CD1c-positive myeloid dendritic cell (primary cell): ENCODE measurements at regions not wholly inside any gene's neighbourhood (a gene's known extent, or its start where the extent isn't known, plus 50 kb on each side); places are given as distances from the start of the nearest gene placed in this dataset.
"Not testable (repeated sequence)": the region's sequence is repeated elsewhere in the genome, so short reads cannot be mapped to it uniquely, and the experiment has no call there.

Experiments used
- DNase-seq: peaks from one replicate; pipeline ENCODE4 v3.0.0-alpha.2; 2016; ENCODE audit errors: extremely low spot score

GRCh38 chr18:65162086-65162485, 588.7 kb upstream of the CDH7 start:
- DNase-seq: not testable (repeated sequence)

GRCh38 chr18:65146482-65147021, 604.3 kb upstream of the CDH7 start:
- no peak for DNase-seq

DNA sequence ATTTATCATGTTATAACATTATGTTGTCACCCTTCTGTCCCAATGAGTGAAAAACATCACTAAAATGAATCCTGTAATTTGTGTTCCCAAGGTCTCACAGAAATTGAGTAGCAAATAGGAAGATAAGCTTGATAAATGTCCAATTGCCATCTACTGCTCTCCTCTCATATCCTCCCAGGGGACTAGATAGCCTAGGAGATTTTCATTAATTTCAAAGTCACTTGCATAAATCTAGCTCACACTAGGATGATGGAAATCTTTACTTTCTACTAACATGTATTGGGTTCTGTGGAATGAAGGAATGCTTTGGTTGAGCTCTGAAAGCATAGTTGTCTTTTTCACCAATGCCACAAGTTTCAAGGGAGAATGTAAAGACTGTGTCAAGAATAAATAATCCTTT, 605.5 kb upstream of the CDH7 start:
- no peak for DNase-seq

GRCh38 chr18:65133610-65134009, 617.2 kb upstream of the CDH7 start:
- no peak for DNase-seq

GRCh38 chr18:65124633-65125032, 626.2 kb upstream of the CDH7 start:
- DNase-seq: no peak

DNA sequence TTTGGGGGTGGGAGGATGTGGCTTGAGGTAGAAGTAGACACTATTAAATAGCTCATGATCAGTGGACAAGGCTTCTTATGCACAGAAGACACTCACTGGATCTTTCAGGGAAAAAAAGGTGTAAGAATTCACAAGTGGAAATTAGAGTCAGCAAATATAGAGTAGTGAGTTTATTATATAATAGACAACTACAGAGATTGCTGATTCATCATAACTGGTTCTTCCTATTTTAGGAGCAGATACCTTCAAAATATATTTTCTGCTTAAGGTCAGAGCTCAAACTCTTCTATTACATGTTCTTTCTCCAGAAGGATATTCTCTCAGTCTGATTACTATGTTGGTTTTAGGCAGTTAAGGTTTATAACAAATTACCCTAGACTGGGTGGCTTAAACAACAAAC, 646.9 kb upstream of the CDH7 start:
- no peak for DNase-seq

DNA sequence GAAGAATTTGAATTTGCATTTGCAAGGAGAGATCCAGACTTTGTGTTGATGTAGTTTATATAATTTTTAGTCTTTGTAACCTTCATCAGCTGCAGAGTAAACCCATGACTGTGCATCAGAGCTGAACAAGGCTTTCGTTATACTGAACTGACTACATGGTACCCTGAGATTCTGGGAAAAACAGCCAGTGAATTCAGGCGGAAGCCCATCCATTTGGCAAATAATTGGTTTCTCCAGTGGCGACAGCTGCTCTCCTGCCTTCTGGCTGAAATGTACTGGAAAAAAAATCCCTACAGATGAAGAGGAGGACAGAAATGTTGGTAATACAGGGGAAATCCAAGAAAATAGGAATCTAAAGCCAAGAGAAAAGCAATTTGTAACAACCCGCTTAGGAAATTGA, 657.5 kb upstream of the CDH7 start:
- DNase-seq: no peak

GRCh38 chr18:65091744-65092329, 659.0 kb upstream of the CDH7 start:
- DNase-seq: peak; percentile 9

- no peak for DNase-seq
Measured at GRCh38 chr18:65082907-65083306, 667.9 kb upstream of the CDH7 start.

- DNase-seq: no peak
Measured at GRCh38 chr18:65081786-65082185, 669.0 kb upstream of the CDH7 start.

GRCh38 chr18:65073060-65073550, 677.7 kb upstream of the CDH7 start:
- no peak for DNase-seq

- DNase-seq: no peak
Measured at GRCh38 chr18:65057439-65058083, 693.3 kb upstream of the CDH7 start.

- no peak for DNase-seq
Measured at GRCh38 chr18:65056575-65056974, 694.2 kb upstream of the CDH7 start.

GRCh38 chr18:65049586-65049985, 701.2 kb upstream of the CDH7 start:
- no peak for DNase-seq

DNA sequence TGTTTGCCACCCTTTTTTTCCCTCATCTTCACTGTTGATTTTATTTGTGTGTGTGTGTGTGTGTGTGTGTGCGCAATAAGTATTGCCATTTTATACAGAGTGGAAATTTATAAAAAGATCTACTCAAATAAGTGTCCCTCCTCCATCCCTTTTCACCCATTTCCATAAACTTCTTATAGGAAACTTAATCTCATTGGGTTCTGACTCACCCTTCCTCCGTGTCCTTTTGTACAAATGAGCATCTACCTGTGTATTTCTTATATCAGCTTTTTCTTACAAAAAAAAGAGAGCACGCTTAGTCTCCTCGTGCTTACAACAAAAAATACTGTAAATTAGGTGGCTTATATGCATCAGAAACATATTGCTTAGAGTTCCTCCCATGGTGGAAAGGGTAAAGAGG, 711.2 kb upstream of the CDH7 start:
- DNase-seq: no peak

DNA sequence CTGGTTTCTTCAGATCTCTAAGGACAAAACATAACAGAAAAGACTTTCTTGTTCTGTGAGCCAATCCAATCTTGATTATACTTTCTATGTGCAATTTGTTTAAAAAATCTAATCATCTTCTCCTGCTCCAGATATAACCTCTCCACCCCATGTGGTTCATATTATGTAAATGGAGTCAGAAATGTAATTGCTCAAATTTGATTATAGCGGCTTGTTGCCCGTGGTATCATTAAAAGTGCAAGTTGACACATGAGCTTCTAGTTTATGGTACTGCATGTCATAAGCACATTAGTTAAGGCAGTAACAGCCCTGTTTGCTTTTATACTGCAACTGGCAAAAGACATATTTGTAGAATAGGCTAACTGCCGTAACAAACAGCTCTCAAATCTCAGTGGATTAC, 715.1 kb upstream of the CDH7 start:
- no peak for DNase-seq

DNA sequence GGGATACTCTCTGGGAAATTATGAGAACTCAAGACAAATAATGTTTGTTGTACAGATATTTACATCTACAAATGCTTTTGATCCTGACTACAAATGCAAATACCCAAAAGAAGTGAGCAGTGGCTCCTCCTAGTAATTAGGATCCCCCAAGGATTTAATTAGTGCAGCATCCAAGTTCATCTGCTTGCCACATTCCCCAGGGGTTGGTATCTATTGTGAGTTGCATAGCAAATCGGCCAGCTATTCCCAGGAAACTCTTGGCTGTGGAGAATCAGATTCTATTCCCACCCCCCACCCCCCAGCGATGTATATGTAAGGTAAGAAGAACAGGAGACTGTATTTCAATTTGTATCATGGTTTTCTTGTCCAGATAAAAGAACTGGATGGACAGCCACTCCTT, 725.1 kb upstream of the CDH7 start:
- DNase-seq: no peak

- DNase-seq: no peak
Measured at GRCh38 chr18:65021021-65021420, 729.8 kb upstream of the CDH7 start.

DNA sequence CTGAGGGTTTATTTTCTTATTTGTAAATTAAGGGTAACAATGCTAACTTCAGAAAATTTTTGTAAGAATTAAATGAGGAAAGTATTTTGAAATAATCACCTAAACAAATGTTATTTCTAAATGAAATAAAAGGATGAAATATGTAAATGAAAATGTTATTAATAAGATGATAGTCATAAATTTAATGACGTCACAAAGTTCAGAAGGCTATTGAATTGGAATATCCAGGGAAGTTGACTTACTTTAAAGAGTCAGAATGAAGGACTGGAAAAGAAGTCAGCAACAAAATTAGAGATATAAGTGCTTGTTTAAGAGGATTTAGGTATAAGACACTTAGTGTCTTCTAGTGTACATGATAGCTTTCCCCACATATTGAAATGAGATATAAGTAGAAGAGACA, 732.6 kb upstream of the CDH7 start:
- no peak for DNase-seq

DNA sequence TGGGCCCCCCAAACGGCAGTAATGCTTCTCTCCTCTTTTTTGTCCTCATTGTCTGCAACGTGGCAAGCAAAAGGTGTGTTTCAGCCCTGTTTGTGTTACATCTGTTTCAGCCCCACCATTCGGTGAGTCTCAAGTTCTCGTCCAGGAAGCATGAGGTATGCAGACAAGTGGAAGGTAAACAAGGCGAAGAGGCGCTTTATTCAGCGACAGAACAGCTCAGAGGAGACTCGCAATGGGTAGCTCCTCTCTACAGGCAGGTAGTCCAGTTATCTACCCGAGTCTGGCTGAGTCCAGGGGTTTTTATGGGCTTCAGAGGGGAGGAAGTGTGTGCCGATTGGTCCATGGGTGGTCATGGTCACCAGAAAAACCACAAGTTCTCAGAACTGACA, 733.4 kb upstream of the CDH7 start:
- no peak for DNase-seq

GRCh38 chr18:65016631-65017371, 734.0 kb upstream of the CDH7 start:
- no peak for DNase-seq

DNA sequence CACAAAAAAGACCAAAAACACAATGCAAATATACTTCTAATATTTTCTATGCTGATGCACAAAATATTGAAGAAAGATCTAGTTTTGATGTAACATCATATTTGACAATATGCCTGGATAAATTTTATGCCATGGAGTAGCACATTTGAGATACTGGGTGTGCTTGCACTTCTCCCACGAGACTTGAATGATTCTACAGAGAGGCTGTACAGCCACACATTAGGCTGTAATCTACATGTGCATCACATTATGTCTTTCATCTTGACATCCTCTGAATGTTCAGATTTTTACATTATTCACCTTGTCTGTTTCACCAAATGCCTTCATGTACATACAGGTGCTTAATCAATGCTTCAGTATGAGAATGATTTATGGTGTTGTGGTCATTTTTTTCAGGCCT, 756.4 kb upstream of the CDH7 start:
- no peak for DNase-seq

GRCh38 chr18:64993695-64994094, 757.1 kb upstream of the CDH7 start:
- no peak for DNase-seq
